Endothelial cell of umbilical vein (primary cell): ENCODE measurements at regions not wholly inside any gene's neighbourhood (a gene's known extent, or its start where the extent isn't known, plus 50 kb on each side); places are given as distances from the start of the nearest gene placed in this dataset.

Experiments
- BruUV-seq: library from RNA; stranded (reverse); fragments of 400-500 nt; replicated peaks from 2 replicates; lab custom pipeline; 2021; lab: Mats Ljungman, UMichigan
- CTCF ChIA-PET: fragments of 300-600, 350-600 bp; sonication (Branson Sonifier 250); formaldehyde crosslinking; loops from one replicate; lab custom pipeline; 2021; ENCODE audit warnings: antibody characterized with exemption, inconsistent platforms; lab: Charles Lee
- POLR2A ChIA-PET: fragments of 300-600, 350-600 bp; sonication (Branson Sonifier 250); formaldehyde crosslinking; loops from one replicate; lab custom pipeline; 2021; ENCODE audit warnings: antibody characterized with exemption, inconsistent platforms; lab: Charles Lee
- DNase-seq: peaks from one replicate; pipeline ENCODE4 v3.0.0-alpha.2; 2011; ENCODE audit warnings: low read depth, low spot score
- FAIRE-seq: peaks from 2 replicates; lab custom pipeline; 2011; peaks lifted over from hg19 to GRCh38; lab: Jason Lieb, UNC
- H2AFZ ChIP-seq: 2 replicates; pipeline ENCODE4 v1.6.0; 2012; ENCODE audit warnings: low read depth, low read length, control low read depth, inconsistent platforms
- H3K27ac ChIP-seq: 2 replicates; pipeline ENCODE4 v1.5.1; 2011; ENCODE audit warnings: low read depth, mild to moderate bottlenecking, control low read depth, low read length, moderate library complexity; ENCODE audit not compliant: insufficient read depth
- H3K27me3 ChIP-seq, 2 experiments: 2 replicates each; pipeline versions ENCODE4 v1.6.0 to v1.6.1; 2011; ENCODE audit warnings: low read length in 2 of 2, mixed read lengths in 1 of 2; ENCODE audit not compliant: control insufficient read depth in 2 of 2, insufficient read depth in 2 of 2
- H3K36me3 ChIP-seq, 2 experiments: 2 replicates in 1 of 2; 3 replicates in 1 of 2; pipeline ENCODE4 v1.5.1; 2011; ENCODE audit warnings: low read length in 2 of 2, mild to moderate bottlenecking in 1 of 2, moderate library complexity in 1 of 2; ENCODE audit not compliant: control insufficient read depth in 2 of 2, insufficient read depth in 2 of 2; ENCODE audit errors: extremely low read depth in 1 of 2
- H3K4me1 ChIP-seq: 3 replicates; pipeline ENCODE4 v1.5.1; 2011; ENCODE audit warnings: mild to moderate bottlenecking, low read length; ENCODE audit not compliant: control insufficient read depth, insufficient read depth; ENCODE audit errors: extremely low read depth
- H3K4me2 ChIP-seq: 2 replicates; pipeline ENCODE4 v1.6.1; 2011; ENCODE audit warnings: low read length, control low read depth, mixed read lengths; ENCODE audit not compliant: insufficient read depth
- H3K4me3 ChIP-seq, 3 experiments: fragments of 200-600 bp in 1 of 3; sonication (generic), shearing (Covaris generic) in 1 of 3; replicated peaks in 1 of 3; 2 replicates each; pipeline ENCODE4 v1.5.1; 2011 to 2016; ENCODE audit warnings: control low read depth in 3 of 3, low read length in 3 of 3, mild to moderate bottlenecking in 2 of 3, inconsistent platforms in 1 of 3, low read depth in 1 of 3, moderate library complexity in 1 of 3; ENCODE audit not compliant: insufficient read depth in 1 of 3
- H3K79me2 ChIP-seq: 2 replicates; pipeline ENCODE4 v1.6.0; 2012; ENCODE audit warnings: low read length, inconsistent platforms; ENCODE audit not compliant: control insufficient read depth, insufficient read depth
- H3K9ac ChIP-seq: replicated peaks from 2 replicates; pipeline ENCODE3; 2011; ENCODE audit warnings: low read length, control low read depth; ENCODE audit not compliant: insufficient read depth; ENCODE audit errors: extremely low read depth
- H3K9me1 ChIP-seq: replicated peaks from 3 replicates; pipeline ENCODE4 v1.6.0; 2011; ENCODE audit warnings: mild to moderate bottlenecking, low read length; ENCODE audit not compliant: control insufficient read depth, insufficient read depth; ENCODE audit errors: extremely low read depth
- H3K9me3 ChIP-seq: replicated peaks from 2 replicates; pipeline ENCODE4 v1.5.1; 2012; ENCODE audit warnings: low read length, inconsistent platforms; ENCODE audit not compliant: control insufficient read depth, insufficient read depth
- H4K20me1 ChIP-seq: replicated peaks from 2 replicates; pipeline ENCODE3; 2011; ENCODE audit warnings: mild to moderate bottlenecking, low read length; ENCODE audit not compliant: control insufficient read depth, insufficient read depth; ENCODE audit errors: extremely low read depth
- CTCF ChIP-seq, 2 donors: IDR thresholded peaks; 1 replicate in 1 of 2; 2 replicates in 1 of 2; pipeline ENCODE4 v1.5.1; 2011; ENCODE audit warnings: low read length in 2 of 2, mild to moderate bottlenecking in 2 of 2, moderate library complexity in 2 of 2, control low read depth in 1 of 2, inconsistent platforms in 1 of 2, low read depth in 1 of 2; ENCODE audit not compliant: insufficient read depth in 1 of 2; ENCODE audit errors: extremely low read depth in 1 of 2
- EZH2 ChIP-seq: IDR thresholded peaks from 2 replicates; pipeline ENCODE4 v1.6.1; 2012; ENCODE audit warnings: borderline replicate concordance, low read depth, mild to moderate bottlenecking, moderate library complexity, low read length, inconsistent platforms; ENCODE audit not compliant: severe bottlenecking
- FOS ChIP-seq: IDR thresholded peaks from 2 replicates; pipeline ENCODE4 v1.6.1; 2011; ENCODE audit warnings: mild to moderate bottlenecking, low read length, moderate library complexity, borderline replicate concordance; ENCODE audit not compliant: insufficient read depth
- GATA2 ChIP-seq: IDR thresholded peaks from 2 replicates; pipeline ENCODE4 v1.7.0; 2011; ENCODE audit warnings: low read depth, mild to moderate bottlenecking, moderate library complexity, mixed read lengths, low read length; ENCODE audit not compliant: insufficient read length, insufficient read depth
- JUN ChIP-seq: IDR thresholded peaks from 2 replicates; pipeline ENCODE4 v1.6.1; 2011; ENCODE audit warnings: borderline replicate concordance, low read depth; ENCODE audit not compliant: insufficient read length, insufficient read depth
- MAX ChIP-seq: IDR thresholded peaks from 2 replicates; pipeline ENCODE4 v1.6.1; 2011; ENCODE audit not compliant: insufficient read depth, insufficient read length
- MYC ChIP-seq: IDR thresholded peaks from one replicate; pipeline ENCODE4 v1.6.1; 2011; ENCODE audit warnings: mild to moderate bottlenecking, low read depth, low read length
- POLR2A ChIP-seq: IDR thresholded peaks from 2 replicates; pipeline ENCODE4 v1.6.1; 2012; ENCODE audit warnings: low read depth, mild to moderate bottlenecking, control low read depth, low read length
- POLR2AphosphoS5 ChIP-seq: IDR thresholded peaks from 2 replicates; pipeline ENCODE4 v1.6.1; 2012; ENCODE audit warnings: low read depth, mild to moderate bottlenecking, control low read depth, low read length, moderate library complexity; ENCODE audit not compliant: insufficient read depth
- dilution Hi-C: fragments of 300-500 bp; cut with MboI; formaldehyde crosslinking; loops from one replicate; pipeline ENCODE4 v1.15.0; 2019; ENCODE audit warnings: low sequenced_read_pairs; ENCODE audit not compliant: extremely low pct_ligation_motif_present
- intact Hi-C: fragments of 100-400 bp; cut with micrococcal nuclease; formaldehyde crosslinking; loops from one replicate; pipeline ENCODE4 v1.10.0; 2022

DNA sequence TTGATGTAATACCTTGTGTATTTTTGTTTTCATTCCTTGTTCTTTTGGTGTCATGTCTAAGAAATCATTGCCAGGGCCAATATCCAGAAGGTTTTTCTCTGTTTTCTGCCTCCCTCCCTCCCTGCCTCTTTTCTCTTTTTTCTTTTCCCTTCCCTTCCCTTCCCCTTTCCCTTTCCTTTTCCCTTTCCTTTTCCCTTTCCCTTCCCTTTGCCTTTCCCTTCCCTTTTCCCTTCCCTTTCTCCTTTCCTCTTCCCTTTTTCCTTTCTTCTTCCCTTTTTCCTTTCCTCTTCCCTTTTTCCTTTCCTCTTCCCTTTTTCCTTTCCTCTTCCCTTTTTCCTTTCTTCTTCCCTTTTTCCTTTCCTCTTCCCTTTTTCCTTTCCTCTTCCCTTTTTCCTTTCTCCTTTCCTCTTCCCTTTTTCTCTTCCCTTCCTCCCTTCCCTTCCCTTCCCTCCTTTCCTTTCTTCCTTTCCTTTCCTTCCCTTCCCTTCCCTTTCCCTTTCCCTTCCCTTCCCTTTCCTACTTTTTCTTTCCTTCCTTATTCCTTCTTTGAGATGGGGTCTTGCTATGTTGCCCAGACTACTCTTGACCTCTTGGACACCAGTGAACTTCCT, 646.1 kb downstream of the RAPGEF2 start:
- Histone ChIP-seq H4K20me1 (no peaks in the 10 kb centered on the region), H3K4me3 (no peak overlapping the region), H3K79me2 (no peaks in the 10 kb centered on the region), H3K9ac (no peak overlapping the region), H3K9me1 (no peaks in the 10 kb centered on the region), H3K27ac (no peak overlapping the region), H3K4me1 (no peaks in the 10 kb centered on the region), H3K27me3 (no peaks in the 10 kb centered on the region), H3K9me3 (no peaks in the 10 kb centered on the region), H3K36me3 (no peaks in the 10 kb centered on the region), H3K4me2 (no peak overlapping the region), H2AFZ (no peak overlapping the region)
- intact Hi-C loops (no loop called here), dilution Hi-C loops (no loop called here)
- BruUV-seq = no TSS peak
- TF ChIP-seq FOS = no peak
- no peak for TF ChIP-seq MYC
- no peak for TF ChIP-seq CTCF (IDR thresholded peaks at IDR 0.05; ENCODE audit: extremely low read depth in 1 of 2, insufficient read depth in 1 of 2, low read depth in 1 of 2, low read length in 2 of 2)
- no peak for TF ChIP-seq EZH2
- no peak for TF ChIP-seq GATA2
- no peak for TF ChIP-seq JUN
- TF ChIP-seq MAX = no peak
- TF ChIP-seq POLR2AphosphoS5 = no peak
- no peak for TF ChIP-seq POLR2A
- ChIA-PET CTCF (no interaction called here), POLR2A (no interaction called here)
- FAIRE-seq = no peak
- DNase-seq = no peak
